ENCODE measurements at regions not wholly inside any gene's neighbourhood (a gene's known extent, or its start where the extent isn't known, plus 50 kb on each side); places are given as distances from the start of the nearest gene placed in this dataset.
"Not testable (repeated sequence)": the region's sequence is repeated elsewhere in the genome, so short reads cannot be mapped to it uniquely, and the experiment has no call there.

- H3K9me3 Mint-ChIP-seq: peaks cover 22% of the 10 kb centered on the region
- DNase-seq (ENCODE audit: low spot score) (no peak), ATAC-seq (no peak)
- no peaks in the 10 kb centered on the region for H3K27me3 Mint-ChIP-seq
- no peaks in the 10 kb centered on the region for H3K4me1 Mint-ChIP-seq (ENCODE audit: low read depth in 2 of 2)
- no peak overlapping the region for H3K27ac Mint-ChIP-seq
- H3K4me3 Mint-ChIP-seq: no peak overlapping the region
- H3K36me3 Mint-ChIP-seq: peaks cover 13% of the 10 kb centered on the region
Observed at GRCh38 chr15:37395100-37395468, 294.7 kb upstream of the MEIS2 start.

GRCh38 chr15:37397266-37398022 is 297.1 kb upstream of the MEIS2 start:
- Mint-ChIP-seq H3K4me3 (no peak overlapping the region), H3K9me3 (peaks cover 12% of the 10 kb centered on the region), H3K27ac (no peak overlapping the region), H3K27me3 (no peaks in the 10 kb centered on the region), H3K36me3 (peaks cover 11% of the 10 kb centered on the region), H3K4me1 (ENCODE audit: low read depth in 2 of 2) (no peaks in the 10 kb centered on the region)
- ATAC-seq (no peak), DNase-seq (ENCODE audit: low spot score) (no peak)

GRCh38 chr15:37416103-37416502 is 315.8 kb upstream of the MEIS2 start:
- no peak overlapping the region for H3K27ac Mint-ChIP-seq
- peaks cover 1% of the 10 kb centered on the region for H3K36me3 Mint-ChIP-seq
- no peaks in the 10 kb centered on the region for H3K27me3 Mint-ChIP-seq
- no peak overlapping the region for H3K4me3 Mint-ChIP-seq
- peaks cover 14% of the 10 kb centered on the region for H3K9me3 Mint-ChIP-seq
- no peak for ATAC-seq
- DNase-seq (ENCODE audit: low spot score): no peak
- no peaks in the 10 kb centered on the region for H3K4me1 Mint-ChIP-seq (ENCODE audit: low read depth in 2 of 2)

GRCh38 chr15:37425541-37425940 is 325.2 kb upstream of the MEIS2 start:
- Mint-ChIP-seq H3K36me3 (no peaks in the 10 kb centered on the region), H3K27me3 (no peaks in the 10 kb centered on the region)
- ATAC-seq: no peak

GRCh38 chr15:37427393-37427792 is 327.0 kb upstream of the MEIS2 start:
- H3K4me1 Mint-ChIP-seq (ENCODE audit: low read depth in 2 of 2); H3K27me3 Mint-ChIP-seq; DNase-seq (ENCODE audit: low spot score); H3K36me3 Mint-ChIP-seq; ATAC-seq; H3K9me3 Mint-ChIP-seq; H3K27ac Mint-ChIP-seq; H3K4me3 Mint-ChIP-seq: not testable (repeated sequence)

More at GRCh38 chr15:37425541-37425940, 325.2 kb upstream of the MEIS2 start:
- no peaks in the 10 kb centered on the region for H3K9me3 Mint-ChIP-seq
- no peaks in the 10 kb centered on the region for H3K4me1 Mint-ChIP-seq (ENCODE audit: low read depth in 2 of 2)
- H3K27ac Mint-ChIP-seq: no peak overlapping the region
- H3K4me3 Mint-ChIP-seq: no peak overlapping the region
- no peak for DNase-seq (ENCODE audit: low spot score)

- Mint-ChIP-seq H3K9me3 (peaks cover 5% of the 10 kb centered on the region), H3K4me3 (no peak overlapping the region), H3K27me3 (no peaks in the 10 kb centered on the region), H3K4me1 (ENCODE audit: low read depth in 2 of 2) (no peaks in the 10 kb centered on the region), H3K36me3 (peaks cover 2% of the 10 kb centered on the region), H3K27ac (no peak overlapping the region)
- ATAC-seq (no peak), DNase-seq (ENCODE audit: low spot score) (no peak)
Observed at GRCh38 chr15:37446921-37447320, 346.6 kb upstream of the MEIS2 start.

GRCh38 chr15:37452498-37452897 is 352.1 kb upstream of the MEIS2 start:
- Mint-ChIP-seq H3K36me3 (peaks cover 7% of the 10 kb centered on the region), H3K27me3 (no peaks in the 10 kb centered on the region), H3K27ac (no peak overlapping the region), H3K4me1 (ENCODE audit: low read depth in 2 of 2) (no peaks in the 10 kb centered on the region), H3K4me3 (no peak overlapping the region), H3K9me3 (peaks cover 9% of the 10 kb centered on the region)
- DNase-seq (ENCODE audit: low spot score) (no peak), ATAC-seq (no peak)

GRCh38 chr15:37480482-37480881 is 380.1 kb upstream of the MEIS2 start:
- Mint-ChIP-seq H3K36me3 (peaks cover 7% of the 10 kb centered on the region), H3K9me3 (peaks cover 5% of the 10 kb centered on the region), H3K27ac (no peak overlapping the region), H3K27me3 (no peaks in the 10 kb centered on the region), H3K4me1 (ENCODE audit: low read depth in 2 of 2) (no peaks in the 10 kb centered on the region), H3K4me3 (no peak overlapping the region)
- DNase-seq (ENCODE audit: low spot score) (no peak), ATAC-seq (no peak)

- H3K36me3 Mint-ChIP-seq: peaks cover 7% of the 10 kb centered on the region
- no peak overlapping the region for H3K4me3 Mint-ChIP-seq
- peaks cover 5% of the 10 kb centered on the region for H3K9me3 Mint-ChIP-seq
- H3K27ac Mint-ChIP-seq: no peak overlapping the region
- DNase-seq (ENCODE audit: low spot score): no peak
- ATAC-seq: no peak
- no peaks in the 10 kb centered on the region for H3K27me3 Mint-ChIP-seq
- H3K4me1 Mint-ChIP-seq (ENCODE audit: low read depth in 2 of 2): no peaks in the 10 kb centered on the region
Observed at GRCh38 chr15:37481126-37481525, 380.8 kb upstream of the MEIS2 start.

GRCh38 chr15:37483779-37484178 is 383.4 kb upstream of the MEIS2 start:
- Mint-ChIP-seq H3K27me3 (no peaks in the 10 kb centered on the region), H3K4me1 (ENCODE audit: low read depth in 2 of 2) (no peaks in the 10 kb centered on the region), H3K4me3 (no peak overlapping the region), H3K27ac (no peak overlapping the region), H3K36me3 (peaks cover 7% of the 10 kb centered on the region), H3K9me3 (peaks cover 5% of the 10 kb centered on the region)
- DNase-seq (ENCODE audit: low spot score) (no peak), ATAC-seq (no peak)

GRCh38 chr15:37485056-37485455 is 384.7 kb upstream of the MEIS2 start:
- Mint-ChIP-seq H3K27ac (no peak overlapping the region), H3K36me3 (peaks cover 10% of the 10 kb centered on the region), H3K4me1 (ENCODE audit: low read depth in 2 of 2) (no peaks in the 10 kb centered on the region), H3K27me3 (no peaks in the 10 kb centered on the region), H3K9me3 (peaks cover 11% of the 10 kb centered on the region), H3K4me3 (no peak overlapping the region)
- no peak for ATAC-seq
- DNase-seq (ENCODE audit: low spot score): no peak

GRCh38 chr15:37490707-37491106 is 390.4 kb upstream of the MEIS2 start:
- Mint-ChIP-seq H3K36me3 (peaks cover 6% of the 10 kb centered on the region), H3K27ac (no peak overlapping the region), H3K4me1 (ENCODE audit: low read depth in 2 of 2) (no peaks in the 10 kb centered on the region), H3K9me3 (peaks cover 22% of the 10 kb centered on the region), H3K27me3 (no peaks in the 10 kb centered on the region), H3K4me3 (no peak overlapping the region)
- DNase-seq (ENCODE audit: low spot score): no peak
- ATAC-seq: no peak

- Mint-ChIP-seq H3K27me3 (no peaks in the 10 kb centered on the region), H3K4me1 (ENCODE audit: low read depth in 2 of 2) (no peaks in the 10 kb centered on the region), H3K36me3 (no peaks in the 10 kb centered on the region), H3K4me3 (no peak overlapping the region), H3K9me3 (peaks cover 25% of the 10 kb centered on the region), H3K27ac (no peak overlapping the region)
- ATAC-seq (no peak), DNase-seq (ENCODE audit: low spot score) (no peak)
Observed at GRCh38 chr15:37516621-37517020, 416.3 kb upstream of the MEIS2 start.

- no peak overlapping the region for H3K4me3 Mint-ChIP-seq
- peaks cover 26% of the 10 kb centered on the region for H3K9me3 Mint-ChIP-seq
- DNase-seq (ENCODE audit: low spot score): no peak
- H3K27ac Mint-ChIP-seq: no peak overlapping the region
- H3K4me1 Mint-ChIP-seq (ENCODE audit: low read depth in 2 of 2): no peaks in the 10 kb centered on the region
- H3K36me3 Mint-ChIP-seq: no peaks in the 10 kb centered on the region
- H3K27me3 Mint-ChIP-seq: no peaks in the 10 kb centered on the region
- no peak for ATAC-seq
Observed at GRCh38 chr15:37517191-37517895, 417.0 kb upstream of the MEIS2 start.
